ENCODE measurements at regions not wholly inside any gene's neighbourhood (a gene's known extent, or its start where the extent isn't known, plus 50 kb on each side); places are given as distances from the start of the nearest gene placed in this dataset.

DNA sequence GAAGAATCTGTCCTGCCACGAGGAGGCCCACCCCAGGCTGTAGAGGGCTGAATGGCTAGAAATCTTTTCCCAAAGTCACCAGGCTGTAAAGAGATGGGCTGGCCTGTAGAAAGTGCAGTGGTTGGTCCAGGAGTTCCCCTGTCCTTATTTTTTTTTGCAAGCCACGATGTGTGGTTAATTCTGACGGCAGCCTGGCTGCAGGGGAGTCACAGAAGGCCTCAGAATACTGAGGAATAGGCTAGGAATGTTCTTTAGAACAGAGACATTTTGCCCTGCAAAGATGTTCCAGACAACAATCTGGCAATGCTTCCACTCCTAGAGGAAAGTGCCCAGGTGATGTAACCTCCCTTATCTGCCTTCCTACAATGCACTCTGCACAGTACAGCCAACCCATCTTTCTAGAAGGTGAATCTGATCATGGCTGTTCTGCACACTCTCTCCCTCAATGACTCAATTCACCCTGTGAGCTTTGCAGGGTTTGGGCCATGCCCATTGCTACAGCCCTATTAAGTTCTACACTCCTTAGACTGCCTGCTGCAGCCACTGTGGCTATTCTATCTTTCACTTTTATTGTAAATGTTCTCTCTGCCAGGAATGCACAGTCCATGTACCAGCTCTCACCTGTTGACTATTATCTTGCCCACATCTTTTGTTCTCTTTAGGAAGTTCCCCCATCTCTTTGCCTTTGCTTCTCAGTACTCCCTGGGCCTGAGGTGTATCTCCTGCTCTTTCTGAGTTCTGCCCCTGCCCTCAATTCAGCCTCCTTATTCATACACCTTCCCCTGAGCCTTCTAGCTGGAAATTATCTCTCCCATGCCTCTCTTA is 377.8 kb upstream of the CLINT1 start:
- H3K9me3 ChIP-seq (ENCODE audit: low read length): no peaks in the 10 kb centered on the region
- no peak overlapping the region for H3K9ac ChIP-seq (ENCODE audit: insufficient read depth, low read depth, low read length)
- DNase-seq (ENCODE audit: low spot score) (no peak), ATAC-seq (no peak), FAIRE-seq (no peak)
- no peaks in the 10 kb centered on the region for H3K79me2 ChIP-seq (ENCODE audit: insufficient read depth, low read length)
- in situ Hi-C loops (cut with HindIII; ENCODE audit: extremely low pct_ligation_motif_present, low pct_unique_long_range_greater_than_20kb) (no loop called here), intact Hi-C loops (cut with micrococcal nuclease; ENCODE audit: unreplicated experiment) (no loop called here)
- H3K36me3 ChIP-seq (replicated peaks in 1 of 2; ENCODE audit: control insufficient read depth in 1 of 2, insufficient read depth in 2 of 2, low read length in 2 of 2): no peaks in the 10 kb centered on the region
- no peak overlapping the region for H3K27ac ChIP-seq (ENCODE audit: extremely low read length, insufficient read depth, low read length)
- no peak for TF ChIP-seq KDM2A (CRISPR knock-in tag; IDR thresholded peaks at IDR 0.05; ENCODE audit: borderline replicate concordance, low read depth)
- no peak for TF ChIP-seq ZNF576 (CRISPR knock-in tag; IDR thresholded peaks at IDR 0.05)
- no peak for TF ChIP-seq ZNF431 (CRISPR knock-in tag; IDR thresholded peaks at IDR 0.05; ENCODE audit: borderline replicate concordance, low read depth)
- no peak for TF ChIP-seq ZSCAN30 (CRISPR knock-in tag; IDR thresholded peaks at IDR 0.05)
- no peak for TF ChIP-seq ZSCAN22 (CRISPR knock-in tag; IDR thresholded peaks at IDR 0.05)
- TF ChIP-seq WIZ (CRISPR knock-in tag; IDR thresholded peaks at IDR 0.05): no peak
- no peak for TF ChIP-seq ZNF839 (CRISPR knock-in tag; IDR thresholded peaks at IDR 0.05; ENCODE audit: borderline replicate concordance)
- TF ChIP-seq HCFC1 (IDR thresholded peaks at IDR 0.05; ENCODE audit: low read depth, low read length): no peak
- TF ChIP-seq GATAD2A (CRISPR knock-in tag; IDR thresholded peaks at IDR 0.05): no peak
- TF ChIP-seq ZNF354B (CRISPR knock-in tag; IDR thresholded peaks at IDR 0.05): no peak
- no peak for TF ChIP-seq TBL1XR1 (IDR thresholded peaks at IDR 0.05; ENCODE audit: borderline replicate concordance, low read length, partially characterized antibody)
- TF ChIP-seq PHF21A (CRISPR knock-in tag; IDR thresholded peaks at IDR 0.05): no peak
- no peak for TF ChIP-seq ZNF430 (CRISPR knock-in tag; IDR thresholded peaks at IDR 0.05)
- TF ChIP-seq ZNF572 (CRISPR knock-in tag; IDR thresholded peaks at IDR 0.05): no peak
- TF ChIP-seq ZNF549 (CRISPR knock-in tag; IDR thresholded peaks at IDR 0.05): no peak
- TF ChIP-seq, protein P1, sequence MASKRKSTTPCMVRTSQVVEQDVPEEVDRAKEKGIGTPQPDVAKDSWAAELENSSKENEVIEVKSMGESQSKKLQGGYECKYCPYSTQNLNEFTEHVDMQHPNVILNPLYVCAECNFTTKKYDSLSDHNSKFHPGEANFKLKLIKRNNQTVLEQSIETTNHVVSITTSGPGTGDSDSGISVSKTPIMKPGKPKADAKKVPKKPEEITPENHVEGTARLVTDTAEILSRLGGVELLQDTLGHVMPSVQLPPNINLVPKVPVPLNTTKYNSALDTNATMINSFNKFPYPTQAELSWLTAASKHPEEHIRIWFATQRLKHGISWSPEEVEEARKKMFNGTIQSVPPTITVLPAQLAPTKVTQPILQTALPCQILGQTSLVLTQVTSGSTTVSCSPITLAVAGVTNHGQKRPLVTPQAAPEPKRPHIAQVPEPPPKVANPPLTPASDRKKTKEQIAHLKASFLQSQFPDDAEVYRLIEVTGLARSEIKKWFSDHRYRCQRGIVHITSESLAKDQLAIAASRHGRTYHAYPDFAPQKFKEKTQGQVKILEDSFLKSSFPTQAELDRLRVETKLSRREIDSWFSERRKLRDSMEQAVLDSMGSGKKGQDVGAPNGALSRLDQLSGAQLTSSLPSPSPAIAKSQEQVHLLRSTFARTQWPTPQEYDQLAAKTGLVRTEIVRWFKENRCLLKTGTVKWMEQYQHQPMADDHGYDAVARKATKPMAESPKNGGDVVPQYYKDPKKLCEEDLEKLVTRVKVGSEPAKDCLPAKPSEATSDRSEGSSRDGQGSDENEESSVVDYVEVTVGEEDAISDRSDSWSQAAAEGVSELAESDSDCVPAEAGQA (IDR thresholded peaks at IDR 0.05; ENCODE audit: low read depth): no peak
- TF ChIP-seq, protein P1 (CRISPR knock-in tag; IDR thresholded peaks at IDR 0.05; ENCODE audit: borderline replicate concordance): no peak
- TF ChIP-seq JUND (CRISPR knock-in tag; IDR thresholded peaks at IDR 0.05): no peak
- no peaks in the 10 kb centered on the region for H4K20me1 ChIP-seq (ENCODE audit: insufficient read depth, low read length)
- H3K4me2 ChIP-seq (ENCODE audit: low read depth, low read length): no peak overlapping the region
- 0% methylated on average over 1 of the region's 3 CpGs for WGBS (ENCODE audit: low lambda C conversion rate)
- CTCF ChIA-PET (ENCODE audit: low intra/inter-chr PET ratio, low total read pairs): no interaction called here
- H3K27me3 ChIP-seq (ENCODE audit: control insufficient read depth in 1 of 2, insufficient read depth in 2 of 2, low read length in 2 of 2): no peaks in the 10 kb centered on the region
- POLR2A ChIA-PET: no interaction called here
- no peaks in the 10 kb centered on the region for H3K4me1 ChIP-seq (ENCODE audit: insufficient read depth, low read length)
- H2AFZ ChIP-seq (ENCODE audit: low read length): no peak overlapping the region
- no peak overlapping the region for H3K4me3 ChIP-seq (replicated peaks in 1 of 3; ENCODE audit: insufficient read depth in 1 of 3, low read depth in 2 of 3, low read length in 3 of 3)
- BruUV-seq (replicated peaks): no TSS peak
